ENCODE measurements at regions not wholly inside any gene's neighbourhood (a gene's known extent, or its start where the extent isn't known, plus 50 kb on each side); places are given as distances from the start of the nearest gene placed in this dataset.

DNA sequence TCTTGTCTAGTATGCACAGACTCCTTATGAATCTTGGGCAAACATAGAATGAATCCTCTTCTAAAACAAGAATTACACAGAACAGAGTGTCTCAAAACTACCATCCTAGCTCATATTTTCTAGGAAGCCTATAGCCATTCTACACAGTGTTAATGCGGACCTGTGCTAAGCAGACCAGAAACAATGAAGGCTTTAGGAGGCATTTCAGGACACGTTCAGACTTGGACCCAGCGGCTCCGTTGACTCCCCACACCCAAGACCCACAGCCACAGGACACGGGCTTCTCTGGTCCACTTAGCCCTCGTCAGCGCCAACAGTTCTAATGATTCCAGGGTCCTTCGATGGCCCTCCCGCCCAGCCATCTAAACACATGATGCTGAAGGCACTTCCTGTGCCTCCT, 182.2 kb downstream of the BCL11A start:
- H3K4me1 ChIP-seq (ENCODE audit: insufficient read depth), result no peaks in the 10 kb centered on the region
- intact Hi-C loops (cut with DNase I), result no loop called here
- DNase-seq, result no peak
- WGBS, 3 donors, result 92 to 95% (median 93%) methylated on average over 9 of the region's 9 CpGs
- H3K4me3 ChIP-seq, result no peak overlapping the region
- H3K27ac ChIP-seq, result no peak overlapping the region
- no peaks in the 10 kb centered on the region for H3K36me3 ChIP-seq
- TF ChIP-seq EP300 (IDR thresholded peaks at IDR 0.05), result no peak
- TF ChIP-seq, protein P1, sequence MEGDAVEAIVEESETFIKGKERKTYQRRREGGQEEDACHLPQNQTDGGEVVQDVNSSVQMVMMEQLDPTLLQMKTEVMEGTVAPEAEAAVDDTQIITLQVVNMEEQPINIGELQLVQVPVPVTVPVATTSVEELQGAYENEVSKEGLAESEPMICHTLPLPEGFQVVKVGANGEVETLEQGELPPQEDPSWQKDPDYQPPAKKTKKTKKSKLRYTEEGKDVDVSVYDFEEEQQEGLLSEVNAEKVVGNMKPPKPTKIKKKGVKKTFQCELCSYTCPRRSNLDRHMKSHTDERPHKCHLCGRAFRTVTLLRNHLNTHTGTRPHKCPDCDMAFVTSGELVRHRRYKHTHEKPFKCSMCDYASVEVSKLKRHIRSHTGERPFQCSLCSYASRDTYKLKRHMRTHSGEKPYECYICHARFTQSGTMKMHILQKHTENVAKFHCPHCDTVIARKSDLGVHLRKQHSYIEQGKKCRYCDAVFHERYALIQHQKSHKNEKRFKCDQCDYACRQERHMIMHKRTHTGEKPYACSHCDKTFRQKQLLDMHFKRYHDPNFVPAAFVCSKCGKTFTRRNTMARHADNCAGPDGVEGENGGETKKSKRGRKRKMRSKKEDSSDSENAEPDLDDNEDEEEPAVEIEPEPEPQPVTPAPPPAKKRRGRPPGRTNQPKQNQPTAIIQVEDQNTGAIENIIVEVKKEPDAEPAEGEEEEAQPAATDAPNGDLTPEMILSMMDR (IDR thresholded peaks at IDR 0.05), result no peak
- no peak for TF ChIP-seq POLR2A (IDR thresholded peaks at IDR 0.05)
- H3K9me3 ChIP-seq, result no peaks in the 10 kb centered on the region
- no peaks in the 10 kb centered on the region for H3K27me3 ChIP-seq

DNA sequence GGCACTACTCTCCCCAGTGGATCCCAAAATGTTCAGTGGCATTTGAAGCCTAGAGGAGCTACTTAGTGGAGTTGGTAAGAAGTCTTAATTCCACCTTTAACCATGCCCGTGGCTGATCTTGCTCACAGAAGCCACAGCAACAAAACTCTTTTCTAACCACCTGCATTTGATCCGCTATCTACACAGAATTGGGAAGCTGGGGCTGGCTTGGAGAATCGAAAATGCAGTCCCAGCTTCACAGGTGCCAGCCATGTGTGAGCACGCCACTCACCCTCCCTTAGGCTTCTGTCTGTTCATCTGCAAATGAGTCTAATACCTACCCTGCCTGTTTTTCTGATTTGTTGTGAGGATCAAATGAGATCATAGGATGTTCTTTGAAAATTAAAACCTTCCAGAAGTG, 182.6 kb downstream of the BCL11A start:
- H3K4me3 ChIP-seq, result no peak overlapping the region
- H3K27me3 ChIP-seq, result no peaks in the 10 kb centered on the region
- no peak overlapping the region for H3K27ac ChIP-seq
- no peak for DNase-seq
- WGBS, 3 donors, result 86 to 88% (median 87%) methylated on average over 4 of the region's 4 CpGs
- H3K9me3 ChIP-seq, result no peaks in the 10 kb centered on the region
- intact Hi-C loops (cut with DNase I), result no loop called here
- H3K4me1 ChIP-seq (ENCODE audit: insufficient read depth), result no peaks in the 10 kb centered on the region
- TF ChIP-seq, protein P1 (IDR thresholded peaks at IDR 0.05), result no peak
- TF ChIP-seq EP300 (IDR thresholded peaks at IDR 0.05) (no peak), POLR2A (IDR thresholded peaks at IDR 0.05) (no peak)
- H3K36me3 ChIP-seq, result no peaks in the 10 kb centered on the region

DNA sequence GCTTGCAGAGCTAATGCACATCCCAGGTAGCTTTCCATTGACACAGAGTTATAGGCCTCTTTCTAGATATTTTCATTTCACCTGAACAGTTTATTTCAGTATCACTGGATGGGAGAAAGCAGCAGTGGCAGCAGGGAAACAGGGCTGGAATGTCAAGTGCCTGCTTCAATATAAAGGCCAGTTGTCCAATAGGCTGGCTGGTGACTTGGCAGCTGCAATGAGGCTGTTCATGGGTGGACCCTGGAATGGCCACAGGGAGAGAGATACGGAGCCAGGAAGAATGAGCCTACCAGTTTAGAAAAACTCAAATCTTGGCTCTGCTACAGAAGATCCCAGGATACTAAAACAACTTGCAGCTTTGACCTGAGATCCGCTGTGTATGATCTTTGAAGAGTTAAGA, 185.0 kb downstream of the BCL11A start:
- no peaks in the 10 kb centered on the region for H3K4me1 ChIP-seq (ENCODE audit: insufficient read depth)
- TF ChIP-seq, protein P1 (IDR thresholded peaks at IDR 0.05), result no peak
- TF ChIP-seq POLR2A (IDR thresholded peaks at IDR 0.05), result no peak
- intact Hi-C loops (cut with DNase I), result no loop called here
- H3K27me3 ChIP-seq, result no peaks in the 10 kb centered on the region
- no peaks in the 10 kb centered on the region for H3K9me3 ChIP-seq
- 59 to 68% (median 67%) methylated on average over 2 of the region's 2 CpGs for WGBS, 3 donors
- H3K36me3 ChIP-seq, result no peaks in the 10 kb centered on the region
- no peak for DNase-seq
- no peak overlapping the region for H3K27ac ChIP-seq
- H3K4me3 ChIP-seq, result no peak overlapping the region

DNA sequence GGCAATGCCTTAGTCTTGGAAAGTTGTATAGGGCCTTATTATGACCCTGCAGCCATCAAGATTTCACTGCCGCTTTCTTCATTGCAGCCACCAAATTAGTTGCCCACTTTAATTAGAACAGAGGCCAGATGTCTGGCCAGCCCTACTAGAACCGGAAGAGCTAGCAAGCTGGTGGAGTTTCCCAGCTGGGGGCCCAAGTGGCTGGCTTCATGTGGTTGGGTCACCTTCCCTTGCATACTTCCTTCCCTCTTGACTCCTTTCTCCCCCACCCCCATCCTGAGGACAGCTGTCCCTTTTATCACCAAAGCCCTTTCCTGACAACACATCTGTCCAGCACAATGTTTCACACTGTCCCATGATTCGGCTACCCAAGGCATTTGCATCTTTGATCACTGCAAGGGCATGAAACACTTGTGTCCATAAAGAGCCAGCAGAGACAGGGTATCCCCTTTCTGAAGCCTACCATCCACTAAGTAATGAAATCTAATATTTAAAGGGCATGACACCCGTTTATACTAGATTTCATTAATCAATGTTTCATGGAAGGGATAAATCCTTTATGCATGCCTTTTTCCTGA, 187.2 kb downstream of the BCL11A start:
- Histone ChIP-seq H3K9me3 (no peaks in the 10 kb centered on the region), H3K4me3 (no peak overlapping the region), H3K27ac (no peak overlapping the region), H3K36me3 (no peaks in the 10 kb centered on the region), H3K27me3 (no peaks in the 10 kb centered on the region), H3K4me1 (ENCODE audit: insufficient read depth) (no peaks in the 10 kb centered on the region)
- no peak for DNase-seq
- TF ChIP-seq POLR2A (IDR thresholded peaks at IDR 0.05) (no peak), EP300 (IDR thresholded peaks at IDR 0.05) (no peak)
- TF ChIP-seq, protein P1 (IDR thresholded peaks at IDR 0.05), result no peak
- 67 to 74% (median 72%) methylated on average over 4 of the region's 4 CpGs for WGBS, 3 donors
- intact Hi-C loops (cut with DNase I), result no loop called here
